Calu3 (cell line): ENCODE measurements at regions not wholly inside any gene's neighbourhood (a gene's known extent, or its start where the extent isn't known, plus 50 kb on each side); places are given as distances from the start of the nearest gene placed in this dataset.

Experiments used
- BruUV-seq: library from RNA; stranded (reverse); fragments of 400-500 nt; replicated peaks from 2 replicates; lab custom pipeline; 2021; lab: Mats Ljungman, UMichigan
- CTCF ChIA-PET: fragments of 300-600 bp; sonication (Branson Sonifier 250); formaldehyde crosslinking; loops from one replicate; lab custom pipeline; 2022; ENCODE audit warnings: antibody characterized with exemption; lab: Charles Lee
- DNase-seq: peaks from one replicate; pipeline ENCODE4 v3.0.0; 2022
- H3K27ac Mint-ChIP-seq: one replicate; pipeline ENCODE4 v1.8.0; 2022; ENCODE audit warnings: mixed read lengths; ENCODE audit not compliant: unreplicated experiment
- H3K27me3 Mint-ChIP-seq: one replicate; pipeline ENCODE4 v1.8.0; 2022; ENCODE audit warnings: mixed read lengths; ENCODE audit not compliant: unreplicated experiment
- H3K36me3 Mint-ChIP-seq: one replicate; pipeline ENCODE4 v1.8.0; 2022; ENCODE audit warnings: mild to moderate bottlenecking, moderate library complexity, mixed read lengths; ENCODE audit not compliant: insufficient read depth, unreplicated experiment
- H3K4me1 Mint-ChIP-seq: one replicate; pipeline ENCODE4 v1.8.0; 2022; ENCODE audit warnings: mild to moderate bottlenecking, low read depth, mixed read lengths; ENCODE audit not compliant: unreplicated experiment
- H3K4me3 Mint-ChIP-seq: one replicate; pipeline ENCODE4 v1.8.0; 2022; ENCODE audit warnings: mild to moderate bottlenecking, low read depth, moderate library complexity, mixed read lengths; ENCODE audit not compliant: unreplicated experiment
- H3K9me3 Mint-ChIP-seq: one replicate; pipeline ENCODE4 v1.8.0; 2022; ENCODE audit warnings: low read depth, mixed read lengths; ENCODE audit not compliant: unreplicated experiment
- CTCF ChIP-seq: fragments of 200-600 bp; IDR thresholded peaks from one replicate; pipeline ENCODE4 v1.8.0; 2022; ENCODE audit warnings: antibody characterized with exemption; ENCODE audit not compliant: unreplicated experiment
- intact Hi-C: fragments of 100-400 bp; cut with micrococcal nuclease; formaldehyde crosslinking; loops from one replicate; pipeline ENCODE4 v1.10.0; 2022; ENCODE audit not compliant: unreplicated experiment

GRCh38 chr20:21022925-21023324 is 83.2 kb downstream of the LINC00237 start:
- Mint-ChIP-seq H3K4me3 (no peak overlapping the region), H3K4me1 (no peaks in the 10 kb centered on the region), H3K9me3 (no peaks in the 10 kb centered on the region), H3K27ac (no peak overlapping the region), H3K36me3 (no peaks in the 10 kb centered on the region), H3K27me3 (no peaks in the 10 kb centered on the region)
- BruUV-seq, result no TSS peak
- DNase-seq, result no peak
- CTCF ChIA-PET, result no interaction called here
- intact Hi-C loops, result no loop called here
- TF ChIP-seq CTCF, result no peak

GRCh38 chr20:21021472-21021790 is 84.7 kb downstream of the LINC00237 start:
- intact Hi-C loops, result no loop called here
- Mint-ChIP-seq H3K36me3 (no peaks in the 10 kb centered on the region), H3K4me3 (no peak overlapping the region), H3K4me1 (no peaks in the 10 kb centered on the region), H3K27me3 (no peaks in the 10 kb centered on the region), H3K27ac (no peak overlapping the region), H3K9me3 (no peaks in the 10 kb centered on the region)
- no peak for DNase-seq
- CTCF ChIA-PET, result no interaction called here
- no TSS peak for BruUV-seq
- no peak for TF ChIP-seq CTCF

- Mint-ChIP-seq H3K9me3 (no peaks in the 10 kb centered on the region), H3K4me1 (no peaks in the 10 kb centered on the region), H3K27me3 (no peaks in the 10 kb centered on the region), H3K27ac (no peak overlapping the region), H3K4me3 (no peak overlapping the region), H3K36me3 (no peaks in the 10 kb centered on the region)
- CTCF ChIA-PET, result no interaction called here
- TF ChIP-seq CTCF, result no peak
- no peak for DNase-seq
- intact Hi-C loops, result no loop called here
- BruUV-seq, result no TSS peak
Measured at GRCh38 chr20:21020659-21021471, 85.3 kb downstream of the LINC00237 start.

GRCh38 chr20:21019814-21020658 is 86.1 kb downstream of the LINC00237 start:
- BruUV-seq, result no TSS peak
- Mint-ChIP-seq H3K4me1 (no peaks in the 10 kb centered on the region), H3K36me3 (no peaks in the 10 kb centered on the region), H3K4me3 (no peak overlapping the region), H3K27me3 (no peaks in the 10 kb centered on the region), H3K27ac (no peak overlapping the region), H3K9me3 (no peaks in the 10 kb centered on the region)
- CTCF ChIA-PET, result interaction anchor here (0.6 kb wide), 1 partner anchor 15 kb away, joined by 5 read pairs; no protein-coding TSS in a partner anchor
- DNase-seq, result no peak
- no peak for TF ChIP-seq CTCF
- intact Hi-C loops, result no loop called here
